AG04449 (cell line): ENCODE measurements at regions not wholly inside any gene's neighbourhood (a gene's known extent, or its start where the extent isn't known, plus 50 kb on each side); places are given as distances from the start of the nearest gene placed in this dataset.
"Not testable (repeated sequence)": the region's sequence is repeated elsewhere in the genome, so short reads cannot be mapped to it uniquely, and the experiment has no call there.

Source experiments
- CTCF ChIA-PET: fragments of 350-600 bp; formaldehyde crosslinking; extraction: SDS; loops from one replicate; lab custom pipeline; 2021; ENCODE audit warnings: antibody characterized with exemption; lab: Yijun Ruan, JAX
- POLR2A ChIA-PET: fragments of 400-600, 350-600 bp; formaldehyde crosslinking; extraction: SDS; loops from one replicate; lab custom pipeline; 2020; ENCODE audit warnings: antibody characterized with exemption, inconsistent platforms; lab: Yijun Ruan, JAX
- DNase-seq: peaks from one replicate; pipeline ENCODE4 v3.0.0-alpha.2; 2010; ENCODE audit warnings: low read depth, low spot score
- H3K4me3 ChIP-seq: 2 replicates; pipeline ENCODE4 v1.5.1; 2011; ENCODE audit warnings: low read depth, mild to moderate bottlenecking, control low read depth, low read length
- TF ChIP-seq, protein P1 (sequence below): IDR thresholded peaks from one replicate; pipeline ENCODE4 v1.5.1; 2011; ENCODE audit warnings: mild to moderate bottlenecking, moderate library complexity, low read length, control low read depth, inconsistent platforms; ENCODE audit not compliant: insufficient read depth; ENCODE audit errors: missing control alignments

DNA sequence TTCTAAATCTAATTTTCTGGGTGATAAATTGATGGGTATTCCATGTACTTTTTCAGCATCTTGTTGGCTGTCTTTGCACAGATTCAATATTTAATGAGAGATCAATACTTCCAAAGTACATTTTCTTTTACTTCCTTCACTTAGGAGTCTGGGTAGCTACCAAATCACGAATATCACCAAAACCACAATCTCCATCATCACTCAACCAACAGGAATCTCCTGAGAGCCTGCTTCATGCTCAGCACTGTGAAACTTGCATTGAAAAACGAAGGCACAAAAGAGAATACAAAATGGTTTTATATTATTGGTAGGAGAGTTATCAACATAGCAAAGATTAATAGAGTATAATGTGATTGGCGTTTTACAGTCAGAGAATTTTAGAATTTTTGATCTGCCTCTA lies 261.5 kb upstream of the DSEL start:
- no peak for DNase-seq
- CTCF ChIA-PET = no interaction called here
- POLR2A ChIA-PET = no interaction called here
- no peak overlapping the region for H3K4me3 ChIP-seq
- TF ChIP-seq, protein P1, sequence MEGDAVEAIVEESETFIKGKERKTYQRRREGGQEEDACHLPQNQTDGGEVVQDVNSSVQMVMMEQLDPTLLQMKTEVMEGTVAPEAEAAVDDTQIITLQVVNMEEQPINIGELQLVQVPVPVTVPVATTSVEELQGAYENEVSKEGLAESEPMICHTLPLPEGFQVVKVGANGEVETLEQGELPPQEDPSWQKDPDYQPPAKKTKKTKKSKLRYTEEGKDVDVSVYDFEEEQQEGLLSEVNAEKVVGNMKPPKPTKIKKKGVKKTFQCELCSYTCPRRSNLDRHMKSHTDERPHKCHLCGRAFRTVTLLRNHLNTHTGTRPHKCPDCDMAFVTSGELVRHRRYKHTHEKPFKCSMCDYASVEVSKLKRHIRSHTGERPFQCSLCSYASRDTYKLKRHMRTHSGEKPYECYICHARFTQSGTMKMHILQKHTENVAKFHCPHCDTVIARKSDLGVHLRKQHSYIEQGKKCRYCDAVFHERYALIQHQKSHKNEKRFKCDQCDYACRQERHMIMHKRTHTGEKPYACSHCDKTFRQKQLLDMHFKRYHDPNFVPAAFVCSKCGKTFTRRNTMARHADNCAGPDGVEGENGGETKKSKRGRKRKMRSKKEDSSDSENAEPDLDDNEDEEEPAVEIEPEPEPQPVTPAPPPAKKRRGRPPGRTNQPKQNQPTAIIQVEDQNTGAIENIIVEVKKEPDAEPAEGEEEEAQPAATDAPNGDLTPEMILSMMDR = no peak

DNA sequence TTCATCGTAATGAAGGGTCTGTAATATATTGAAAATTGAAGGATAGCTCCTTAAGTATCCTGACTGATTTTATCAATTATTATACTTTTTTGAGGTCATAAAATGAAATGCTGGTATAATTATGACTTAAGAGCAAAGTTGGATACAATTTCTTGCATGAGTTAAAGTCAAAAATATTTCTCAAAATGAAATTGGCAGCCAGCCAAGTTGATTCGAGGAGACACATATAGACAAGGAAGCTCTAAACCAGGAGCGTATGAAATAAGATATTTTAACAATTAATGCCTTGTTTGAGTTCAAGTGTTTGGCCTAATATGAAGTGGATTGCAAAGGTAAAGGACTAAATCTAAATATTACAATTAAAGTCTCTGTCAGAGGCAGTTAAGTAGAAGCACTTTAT lies 260.4 kb upstream of the DSEL start:
- ChIA-PET CTCF (interaction anchor here (1.0 kb wide), 1 partner anchor 883 kb away, joined by 3 read pairs; no protein-coding TSS in a partner anchor), POLR2A (no interaction called here)
- TF ChIP-seq, protein P1 = no peak
- DNase-seq = no peak
- H3K4me3 ChIP-seq = no peak overlapping the region

DNA sequence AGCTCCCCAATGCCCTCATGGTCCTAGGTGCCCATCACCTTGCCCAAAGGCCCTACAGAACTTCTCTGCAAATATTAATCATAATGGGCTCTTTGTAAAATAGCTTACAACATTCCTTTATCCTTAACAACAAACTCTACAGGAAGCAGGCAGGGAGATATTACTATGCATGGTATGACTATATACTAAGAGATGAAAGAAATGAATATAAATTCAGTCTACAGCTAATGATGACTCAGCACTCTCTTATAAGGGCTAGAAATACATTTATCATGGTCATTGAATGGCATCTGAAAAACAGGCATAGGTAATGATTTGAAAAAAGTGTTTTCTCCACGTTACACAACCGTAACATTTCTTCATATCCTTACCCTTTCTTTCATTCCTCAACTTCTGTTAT lies 254.8 kb upstream of the DSEL start:
- TF ChIP-seq, protein P1 = no peak
- POLR2A ChIA-PET = no interaction called here
- CTCF ChIA-PET = interaction anchor here (0.8 kb wide), 1 partner anchor 889 kb away, joined by 3 read pairs; no protein-coding TSS in a partner anchor
- peak; percentile 40 for DNase-seq
- H3K4me3 ChIP-seq = no peak overlapping the region

DNA sequence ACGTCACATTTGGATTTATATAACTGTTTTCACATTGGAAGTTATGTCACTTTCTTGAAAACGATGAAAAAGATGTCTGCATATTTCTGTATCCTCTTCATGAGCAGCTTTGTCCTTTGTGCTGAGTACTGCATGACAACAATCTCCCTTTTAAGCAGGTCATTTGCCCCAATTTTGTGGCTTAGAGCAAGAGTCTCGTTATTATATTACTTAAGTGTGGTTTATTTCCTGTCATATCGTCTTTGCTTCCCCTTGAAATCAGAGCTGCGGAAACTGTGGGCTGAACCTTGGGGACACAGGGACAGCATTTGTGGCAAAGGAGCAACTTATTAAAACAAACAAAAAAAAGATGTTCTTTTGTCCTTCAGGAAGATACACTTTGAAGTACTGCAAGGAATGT lies 254.0 kb upstream of the DSEL start:
- no peak overlapping the region for H3K4me3 ChIP-seq
- ChIA-PET CTCF (interaction anchor here (0.8 kb wide), 1 partner anchor 890 kb away, joined by 3 read pairs; no protein-coding TSS in a partner anchor), POLR2A (no interaction called here)
- TF ChIP-seq, protein P1 = no peak
- no peak for DNase-seq

DNA sequence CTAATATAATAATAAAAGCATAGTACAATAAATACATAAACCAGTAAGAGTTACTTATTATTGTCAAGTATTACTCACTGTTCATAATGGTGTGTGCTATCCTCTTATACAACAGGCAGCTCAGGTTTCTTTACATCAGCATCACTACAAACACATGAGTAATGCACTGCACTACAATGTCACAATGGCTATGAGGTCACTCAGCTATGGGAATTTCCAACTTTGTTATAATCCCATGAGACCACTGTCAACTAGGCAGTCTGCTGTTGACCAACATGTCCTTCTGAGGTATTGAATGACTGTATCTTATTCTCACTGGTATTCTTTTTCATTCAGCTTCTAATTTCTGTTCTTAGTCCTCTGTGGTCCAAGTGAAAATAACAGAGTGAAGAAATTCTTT lies 250.4 kb upstream of the DSEL start:
- ChIA-PET CTCF (no interaction called here), POLR2A (no interaction called here)
- TF ChIP-seq, protein P1 = no peak
- no peak overlapping the region for H3K4me3 ChIP-seq
- peak; percentile 68 for DNase-seq

DNA sequence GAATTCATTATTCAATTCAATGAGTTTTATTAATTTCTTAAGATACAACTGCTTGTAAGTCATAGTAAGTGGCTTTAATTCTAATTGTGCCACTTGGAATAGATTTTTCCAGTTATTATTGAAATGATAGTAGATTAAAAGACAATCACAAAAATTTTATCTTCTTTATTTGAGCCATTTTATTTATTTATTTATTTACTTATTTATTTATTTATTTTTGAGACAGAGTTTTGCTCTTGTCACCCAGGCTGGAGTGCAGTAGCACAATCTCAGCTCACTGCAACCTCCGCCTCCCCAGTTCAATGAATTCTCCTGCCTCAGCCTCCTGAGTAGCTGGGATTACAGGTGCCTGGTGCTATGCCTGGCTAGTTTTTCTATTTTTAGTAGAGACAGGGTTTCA lies 235.7 kb upstream of the DSEL start:
- DNase-seq, H3K4me3 ChIP-seq, POLR2A ChIA-PET, CTCF ChIA-PET: not testable (repeated sequence)

DNA sequence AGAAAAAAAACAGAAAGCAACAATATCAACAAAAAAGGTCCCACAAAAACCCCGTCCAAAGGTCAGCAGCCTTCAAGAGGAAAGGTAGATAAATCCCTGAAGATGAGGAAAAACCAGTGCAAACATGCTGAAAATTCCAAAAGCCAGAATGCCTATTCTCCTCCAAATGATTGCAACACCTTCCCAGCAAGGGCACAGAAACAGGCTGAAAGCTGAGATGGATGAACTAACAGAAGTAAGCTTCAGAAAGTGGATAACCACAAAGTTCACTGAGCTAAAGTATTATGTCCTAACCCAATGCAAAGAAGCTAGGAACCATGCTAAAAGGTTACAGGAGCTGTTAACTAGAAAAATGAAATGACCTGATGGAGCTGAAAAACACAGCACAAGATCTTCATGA lies 226.4 kb upstream of the DSEL start:
- DNase-seq = no peak
- ChIA-PET CTCF (interaction anchor here (0.7 kb wide), 1 partner anchor 10 kb away, joined by 3 read pairs; no protein-coding TSS in a partner anchor), POLR2A (no interaction called here)

More for the DNA sequence above, 226.4 kb upstream of the DSEL start:
- no peak overlapping the region for H3K4me3 ChIP-seq
- TF ChIP-seq, protein P1 = no peak
